ENCODE measurements at regions not wholly inside any gene's neighbourhood (a gene's known extent, or its start where the extent isn't known, plus 50 kb on each side); places are given as distances from the start of the nearest gene placed in this dataset.

GRCh38 chr17:72481572-72481971, 360.8 kb downstream of the SOX9 start:
- Mint-ChIP-seq H3K27ac (no peak overlapping the region), H3K27me3 (ENCODE audit: low read depth) (no peaks in the 10 kb centered on the region), H3K4me1 (ENCODE audit: low read depth) (no peaks in the 10 kb centered on the region), H3K4me3 (no peak overlapping the region), H3K36me3 (ENCODE audit: low read depth) (no peaks in the 10 kb centered on the region), H3K9me3 (no peaks in the 10 kb centered on the region)
- DNase-seq (ENCODE audit: low spot score), result no peak

- no peak for DNase-seq (ENCODE audit: low spot score)
- Mint-ChIP-seq H3K4me1 (ENCODE audit: low read depth) (no peaks in the 10 kb centered on the region), H3K27me3 (ENCODE audit: low read depth) (no peaks in the 10 kb centered on the region), H3K4me3 (no peak overlapping the region), H3K36me3 (ENCODE audit: low read depth) (no peaks in the 10 kb centered on the region), H3K27ac (no peak overlapping the region), H3K9me3 (no peaks in the 10 kb centered on the region)
These were observed 364.8 kb downstream of the SOX9 start for GRCh38 chr17:72485596-72485995.

- H3K27me3 Mint-ChIP-seq (ENCODE audit: low read depth), result no peaks in the 10 kb centered on the region
- no peak for DNase-seq (ENCODE audit: low spot score)
These were observed 366.0 kb downstream of the SOX9 start for GRCh38 chr17:72486806-72487205.

GRCh38 chr17:72487731-72488494, 367.1 kb downstream of the SOX9 start:
- no peak overlapping the region for H3K4me3 Mint-ChIP-seq
- H3K27me3 Mint-ChIP-seq (ENCODE audit: low read depth), result no peaks in the 10 kb centered on the region
- H3K36me3 Mint-ChIP-seq (ENCODE audit: low read depth), result no peaks in the 10 kb centered on the region
- DNase-seq (ENCODE audit: low spot score), result no peak
- no peaks in the 10 kb centered on the region for H3K4me1 Mint-ChIP-seq (ENCODE audit: low read depth)
- no peak overlapping the region for H3K27ac Mint-ChIP-seq
- peaks cover 5% of the 10 kb centered on the region for H3K9me3 Mint-ChIP-seq

More at GRCh38 chr17:72486806-72487205, 366.0 kb downstream of the SOX9 start:
- Mint-ChIP-seq H3K27ac (no peak overlapping the region), H3K4me3 (no peak overlapping the region), H3K9me3 (no peaks in the 10 kb centered on the region), H3K4me1 (ENCODE audit: low read depth) (no peaks in the 10 kb centered on the region), H3K36me3 (ENCODE audit: low read depth) (no peaks in the 10 kb centered on the region)

GRCh38 chr17:72488555-72489271, 367.9 kb downstream of the SOX9 start:
- H3K9me3 Mint-ChIP-seq, result peaks cover 5% of the 10 kb centered on the region
- H3K4me3 Mint-ChIP-seq, result no peak overlapping the region
- no peak overlapping the region for H3K27ac Mint-ChIP-seq
- no peak for DNase-seq (ENCODE audit: low spot score)
- no peaks in the 10 kb centered on the region for H3K36me3 Mint-ChIP-seq (ENCODE audit: low read depth)
- no peaks in the 10 kb centered on the region for H3K4me1 Mint-ChIP-seq (ENCODE audit: low read depth)
- no peaks in the 10 kb centered on the region for H3K27me3 Mint-ChIP-seq (ENCODE audit: low read depth)

- no peak overlapping the region for H3K27ac Mint-ChIP-seq
- no peak for DNase-seq (ENCODE audit: low spot score)
- no peaks in the 10 kb centered on the region for H3K36me3 Mint-ChIP-seq (ENCODE audit: low read depth)
- peaks cover 5% of the 10 kb centered on the region for H3K9me3 Mint-ChIP-seq
- H3K27me3 Mint-ChIP-seq (ENCODE audit: low read depth), result no peaks in the 10 kb centered on the region
- H3K4me3 Mint-ChIP-seq, result no peak overlapping the region
- no peaks in the 10 kb centered on the region for H3K4me1 Mint-ChIP-seq (ENCODE audit: low read depth)
These were observed 368.4 kb downstream of the SOX9 start for GRCh38 chr17:72489272-72489641.

GRCh38 chr17:72491102-72491501, 370.3 kb downstream of the SOX9 start:
- no peak overlapping the region for H3K27ac Mint-ChIP-seq
- H3K4me3 Mint-ChIP-seq, result no peak overlapping the region
- H3K4me1 Mint-ChIP-seq (ENCODE audit: low read depth), result no peaks in the 10 kb centered on the region
- no peaks in the 10 kb centered on the region for H3K36me3 Mint-ChIP-seq (ENCODE audit: low read depth)
- no peaks in the 10 kb centered on the region for H3K27me3 Mint-ChIP-seq (ENCODE audit: low read depth)
- no peak for DNase-seq (ENCODE audit: low spot score)
- peaks cover 5% of the 10 kb centered on the region for H3K9me3 Mint-ChIP-seq

GRCh38 chr17:72492494-72492893, 371.7 kb downstream of the SOX9 start:
- H3K27me3 Mint-ChIP-seq (ENCODE audit: low read depth), result no peaks in the 10 kb centered on the region
- DNase-seq (ENCODE audit: low spot score), result no peak
- H3K27ac Mint-ChIP-seq, result no peak overlapping the region
- no peaks in the 10 kb centered on the region for H3K4me1 Mint-ChIP-seq (ENCODE audit: low read depth)
- H3K9me3 Mint-ChIP-seq, result peaks cover 5% of the 10 kb centered on the region
- H3K36me3 Mint-ChIP-seq (ENCODE audit: low read depth), result no peaks in the 10 kb centered on the region
- H3K4me3 Mint-ChIP-seq, result no peak overlapping the region

GRCh38 chr17:72492941-72493340, 372.1 kb downstream of the SOX9 start:
- no peak overlapping the region for H3K4me3 Mint-ChIP-seq
- peaks cover 5% of the 10 kb centered on the region for H3K9me3 Mint-ChIP-seq
- no peak for DNase-seq (ENCODE audit: low spot score)

GRCh38 chr17:72494566-72494965, 373.7 kb downstream of the SOX9 start:
- no peak for DNase-seq (ENCODE audit: low spot score)

More at GRCh38 chr17:72492941-72493340, 372.1 kb downstream of the SOX9 start:
- Mint-ChIP-seq H3K27ac (no peak overlapping the region), H3K36me3 (ENCODE audit: low read depth) (no peaks in the 10 kb centered on the region), H3K4me1 (ENCODE audit: low read depth) (no peaks in the 10 kb centered on the region), H3K27me3 (ENCODE audit: low read depth) (no peaks in the 10 kb centered on the region)

GRCh38 chr17:72496461-72496860, 375.6 kb downstream of the SOX9 start:
- no peak for DNase-seq (ENCODE audit: low spot score)
- Mint-ChIP-seq H3K9me3 (peaks cover 5% of the 10 kb centered on the region), H3K27me3 (ENCODE audit: low read depth) (no peaks in the 10 kb centered on the region), H3K27ac (no peak overlapping the region), H3K36me3 (ENCODE audit: low read depth) (no peaks in the 10 kb centered on the region), H3K4me1 (ENCODE audit: low read depth) (no peaks in the 10 kb centered on the region), H3K4me3 (no peak overlapping the region)

More at GRCh38 chr17:72494566-72494965, 373.7 kb downstream of the SOX9 start:
- Mint-ChIP-seq H3K27me3 (ENCODE audit: low read depth) (no peaks in the 10 kb centered on the region), H3K4me3 (no peak overlapping the region), H3K27ac (no peak overlapping the region), H3K36me3 (ENCODE audit: low read depth) (no peaks in the 10 kb centered on the region), H3K9me3 (peaks cover 5% of the 10 kb centered on the region), H3K4me1 (ENCODE audit: low read depth) (no peaks in the 10 kb centered on the region)

GRCh38 chr17:72497915-72498314, 377.1 kb downstream of the SOX9 start:
- H3K9me3 Mint-ChIP-seq, result no peaks in the 10 kb centered on the region
- no peak overlapping the region for H3K27ac Mint-ChIP-seq
- H3K27me3 Mint-ChIP-seq (ENCODE audit: low read depth), result no peaks in the 10 kb centered on the region
- H3K36me3 Mint-ChIP-seq (ENCODE audit: low read depth), result no peaks in the 10 kb centered on the region
- no peaks in the 10 kb centered on the region for H3K4me1 Mint-ChIP-seq (ENCODE audit: low read depth)
- H3K4me3 Mint-ChIP-seq, result no peak overlapping the region
- no peak for DNase-seq (ENCODE audit: low spot score)

GRCh38 chr17:72498364-72499210, 377.8 kb downstream of the SOX9 start:
- Mint-ChIP-seq H3K4me3 (no peak overlapping the region), H3K9me3 (no peaks in the 10 kb centered on the region), H3K27ac (no peak overlapping the region), H3K36me3 (ENCODE audit: low read depth) (no peaks in the 10 kb centered on the region), H3K4me1 (ENCODE audit: low read depth) (peaks cover 3% of the 10 kb centered on the region), H3K27me3 (ENCODE audit: low read depth) (no peaks in the 10 kb centered on the region)
- DNase-seq (ENCODE audit: low spot score), result no peak

All from T-helper 2 cell treated with Interferon-gamma antibody and Interleukin-4, amounts not matched to agents 5 μg/mL and 100 μg/mL, for 36 hours (primary cell).